Ishikawa (cell line): ENCODE measurements at regions not wholly inside any gene's neighbourhood (a gene's known extent, or its start where the extent isn't known, plus 50 kb on each side); places are given as distances from the start of the nearest gene placed in this dataset.

ENCODE experiments used
- CEBPB ChIP-seq: IDR thresholded peaks from 2 replicates; pipeline ENCODE4 v1.6.1; 2012
- CREB1 ChIP-seq: IDR thresholded peaks from 2 replicates; pipeline ENCODE4 v1.6.1; 2012; ENCODE audit warnings: low read depth
- EGR1 ChIP-seq: IDR thresholded peaks from 2 replicates; pipeline ENCODE4 v1.6.1; 2012
- EP300 ChIP-seq: IDR thresholded peaks from 2 replicates; pipeline ENCODE4 v1.6.1; 2012; ENCODE audit warnings: borderline replicate concordance
- FOXM1 ChIP-seq: IDR thresholded peaks from 2 replicates; pipeline ENCODE4 v1.6.1; 2012; ENCODE audit warnings: low read depth, borderline replicate concordance
- RAD21 ChIP-seq: IDR thresholded peaks from 2 replicates; pipeline ENCODE4 v1.6.1; 2012; ENCODE audit warnings: low read depth
- TAF1 ChIP-seq: IDR thresholded peaks from 2 replicates; pipeline ENCODE4 v1.6.1; 2012; ENCODE audit warnings: low read depth, mild to moderate bottlenecking
- TCF12 ChIP-seq: IDR thresholded peaks from 2 replicates; pipeline ENCODE4 v1.6.1; 2012; ENCODE audit warnings: low read depth
- TEAD4 ChIP-seq: IDR thresholded peaks from 2 replicates; pipeline ENCODE4 v1.6.1; 2012
- YY1 ChIP-seq: IDR thresholded peaks from 2 replicates; pipeline ENCODE4 v1.6.1; 2012; ENCODE audit warnings: low read depth
- TF ChIP-seq, protein P1 (sequence below): IDR thresholded peaks from 2 replicates; pipeline ENCODE4 v1.6.1; 2012; ENCODE audit warnings: low read depth, mild to moderate bottlenecking
- TF ChIP-seq, protein P2 (sequence below): IDR thresholded peaks from 2 replicates; pipeline ENCODE4 v1.6.1; 2012
- TF ChIP-seq, protein P3 (sequence below): IDR thresholded peaks from 2 replicates; pipeline ENCODE4 v1.6.1; 2012

DNA sequence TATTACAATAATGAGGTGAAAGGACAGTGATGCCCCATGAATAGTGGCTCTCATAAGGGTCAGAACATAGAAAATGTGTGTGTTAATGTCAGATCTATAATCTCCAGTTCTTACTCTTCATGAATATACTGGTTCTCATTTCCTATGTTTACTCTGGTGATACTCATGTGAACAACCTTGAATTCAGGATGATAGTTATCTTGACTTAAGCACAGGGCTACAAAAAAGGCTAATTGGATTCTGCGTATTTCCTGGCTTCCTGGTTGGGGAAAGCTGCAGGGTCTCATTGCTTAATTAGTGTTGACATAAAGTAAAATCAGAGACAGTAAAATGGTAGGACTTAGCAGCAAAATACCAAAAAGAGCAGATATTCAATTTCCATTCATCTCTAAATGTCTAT lies 1316.8 kb upstream of the RAG2 start:
- no peak for TF ChIP-seq RAD21
- no peak for TF ChIP-seq TEAD4
- TF ChIP-seq, protein P1, sequence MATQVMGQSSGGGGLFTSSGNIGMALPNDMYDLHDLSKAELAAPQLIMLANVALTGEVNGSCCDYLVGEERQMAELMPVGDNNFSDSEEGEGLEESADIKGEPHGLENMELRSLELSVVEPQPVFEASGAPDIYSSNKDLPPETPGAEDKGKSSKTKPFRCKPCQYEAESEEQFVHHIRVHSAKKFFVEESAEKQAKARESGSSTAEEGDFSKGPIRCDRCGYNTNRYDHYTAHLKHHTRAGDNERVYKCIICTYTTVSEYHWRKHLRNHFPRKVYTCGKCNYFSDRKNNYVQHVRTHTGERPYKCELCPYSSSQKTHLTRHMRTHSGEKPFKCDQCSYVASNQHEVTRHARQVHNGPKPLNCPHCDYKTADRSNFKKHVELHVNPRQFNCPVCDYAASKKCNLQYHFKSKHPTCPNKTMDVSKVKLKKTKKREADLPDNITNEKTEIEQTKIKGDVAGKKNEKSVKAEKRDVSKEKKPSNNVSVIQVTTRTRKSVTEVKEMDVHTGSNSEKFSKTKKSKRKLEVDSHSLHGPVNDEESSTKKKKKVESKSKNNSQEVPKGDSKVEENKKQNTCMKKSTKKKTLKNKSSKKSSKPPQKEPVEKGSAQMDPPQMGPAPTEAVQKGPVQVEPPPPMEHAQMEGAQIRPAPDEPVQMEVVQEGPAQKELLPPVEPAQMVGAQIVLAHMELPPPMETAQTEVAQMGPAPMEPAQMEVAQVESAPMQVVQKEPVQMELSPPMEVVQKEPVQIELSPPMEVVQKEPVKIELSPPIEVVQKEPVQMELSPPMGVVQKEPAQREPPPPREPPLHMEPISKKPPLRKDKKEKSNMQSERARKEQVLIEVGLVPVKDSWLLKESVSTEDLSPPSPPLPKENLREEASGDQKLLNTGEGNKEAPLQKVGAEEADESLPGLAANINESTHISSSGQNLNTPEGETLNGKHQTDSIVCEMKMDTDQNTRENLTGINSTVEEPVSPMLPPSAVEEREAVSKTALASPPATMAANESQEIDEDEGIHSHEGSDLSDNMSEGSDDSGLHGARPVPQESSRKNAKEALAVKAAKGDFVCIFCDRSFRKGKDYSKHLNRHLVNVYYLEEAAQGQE, result no peak
- TF ChIP-seq, protein P2, sequence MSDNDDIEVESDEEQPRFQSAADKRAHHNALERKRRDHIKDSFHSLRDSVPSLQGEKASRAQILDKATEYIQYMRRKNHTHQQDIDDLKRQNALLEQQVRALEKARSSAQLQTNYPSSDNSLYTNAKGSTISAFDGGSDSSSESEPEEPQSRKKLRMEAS, result no peak
- TF ChIP-seq, protein P3, sequence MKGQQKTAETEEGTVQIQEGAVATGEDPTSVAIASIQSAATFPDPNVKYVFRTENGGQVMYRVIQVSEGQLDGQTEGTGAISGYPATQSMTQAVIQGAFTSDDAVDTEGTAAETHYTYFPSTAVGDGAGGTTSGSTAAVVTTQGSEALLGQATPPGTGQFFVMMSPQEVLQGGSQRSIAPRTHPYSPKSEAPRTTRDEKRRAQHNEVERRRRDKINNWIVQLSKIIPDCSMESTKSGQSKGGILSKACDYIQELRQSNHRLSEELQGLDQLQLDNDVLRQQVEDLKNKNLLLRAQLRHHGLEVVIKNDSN, result no peak
- TF ChIP-seq YY1, result no peak
- TF ChIP-seq CEBPB, result no peak
- TF ChIP-seq EP300, result no peak
- TF ChIP-seq TAF1, result no peak
- no peak for TF ChIP-seq FOXM1
- no peak for TF ChIP-seq EGR1
- TF ChIP-seq CREB1, result no peak
- no peak for TF ChIP-seq TCF12
